Myocyte (in vitro differentiated cells): ENCODE measurements at regions not wholly inside any gene's neighbourhood (a gene's known extent, or its start where the extent isn't known, plus 50 kb on each side); places are given as distances from the start of the nearest gene placed in this dataset.
A peak's percentile ranks its signal among the peaks of the same experiment; 100 is the strongest.
"Not testable (repeated sequence)": the region's sequence is repeated elsewhere in the genome, so short reads cannot be mapped to it uniquely, and the experiment has no call there.

Experiments used
- DNase-seq: peaks from one replicate; pipeline ENCODE4 v3.0.0-alpha.2; 2012; ENCODE audit warnings: low read depth

DNA sequence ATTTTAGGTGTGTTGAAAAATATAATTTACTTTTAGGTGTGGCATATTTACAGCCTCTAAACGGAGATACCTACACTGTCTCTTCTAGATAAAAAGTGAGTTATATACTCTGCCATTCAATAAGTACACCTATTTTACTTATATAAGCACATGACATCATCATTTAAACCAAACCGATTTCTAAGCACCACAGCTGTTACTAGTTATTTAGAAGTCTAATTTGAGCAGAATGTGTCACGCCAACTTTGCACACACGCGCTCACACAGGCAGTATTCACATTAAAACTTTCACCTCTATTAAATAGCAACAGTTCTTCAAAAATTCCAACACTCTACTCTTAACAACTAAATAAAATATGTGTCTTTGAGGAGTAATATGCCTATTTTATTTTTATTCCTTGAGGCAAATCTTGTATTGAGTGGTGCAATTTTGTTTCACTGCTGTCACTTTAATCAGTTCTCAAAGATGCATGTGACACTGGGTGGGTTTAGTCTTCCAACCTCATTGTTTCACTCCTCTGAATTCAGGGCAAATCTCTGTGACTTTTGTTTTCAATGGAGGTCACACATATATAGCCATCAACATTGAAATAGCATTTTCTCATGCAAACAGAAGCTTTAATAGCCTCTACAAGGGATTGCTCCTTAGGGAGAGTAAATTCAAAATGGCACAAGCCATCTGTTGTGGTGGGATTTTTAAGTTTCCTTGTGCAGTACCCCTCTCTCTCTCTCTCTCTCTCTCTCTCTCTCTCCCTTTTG lies 721.0 kb downstream of the PLCL1 start:
- peak; percentile 5 for DNase-seq

DNA sequence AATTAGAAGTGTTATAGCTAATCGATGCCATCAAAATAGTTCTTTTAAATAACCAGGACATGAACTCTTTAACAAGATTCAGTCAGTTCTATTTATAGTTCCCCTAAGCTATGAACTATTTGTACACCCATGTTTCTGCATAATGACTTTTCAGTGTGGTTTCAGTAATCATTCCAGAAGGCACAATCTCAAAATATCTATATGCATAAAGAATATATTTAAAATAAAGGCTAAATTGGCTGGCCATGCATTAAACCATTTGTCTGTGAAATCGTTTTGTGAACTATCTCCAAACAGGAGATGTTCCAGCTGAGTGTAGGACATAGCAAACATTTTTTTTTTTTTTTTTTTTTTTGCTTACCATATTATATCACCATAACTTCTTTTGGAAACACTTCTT lies 719.3 kb downstream of the PLCL1 start:
- peak; percentile 2 for DNase-seq

DNA sequence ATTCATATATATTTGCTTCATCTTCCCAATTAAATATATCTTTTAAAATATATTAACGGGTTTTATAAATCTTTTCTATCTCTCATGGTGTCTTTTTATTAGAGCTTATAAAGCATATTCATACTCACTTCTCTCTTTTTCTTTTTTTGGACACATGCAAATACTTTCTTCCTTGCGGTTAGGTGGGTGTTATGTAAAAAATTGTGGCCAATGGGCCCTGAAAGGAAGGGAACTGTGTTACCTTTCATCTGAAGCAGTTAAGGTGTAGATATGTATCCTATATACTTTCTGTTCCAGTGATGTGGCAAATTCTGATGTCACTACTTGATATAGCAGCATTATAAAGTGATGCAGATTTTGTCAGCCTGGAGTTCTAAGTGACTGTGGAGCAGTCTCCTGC lies 714.5 kb downstream of the PLCL1 start:
- no peak for DNase-seq

- DNase-seq = no peak
Observed at GRCh38 chr2:198517976-198518375, 713.6 kb downstream of the PLCL1 start.

GRCh38 chr2:198508610-198509009 lies 704.2 kb downstream of the PLCL1 start:
- DNase-seq = not testable (repeated sequence)

GRCh38 chr2:198499539-198499938 lies 695.1 kb downstream of the PLCL1 start:
- DNase-seq = peak; percentile 89

DNA sequence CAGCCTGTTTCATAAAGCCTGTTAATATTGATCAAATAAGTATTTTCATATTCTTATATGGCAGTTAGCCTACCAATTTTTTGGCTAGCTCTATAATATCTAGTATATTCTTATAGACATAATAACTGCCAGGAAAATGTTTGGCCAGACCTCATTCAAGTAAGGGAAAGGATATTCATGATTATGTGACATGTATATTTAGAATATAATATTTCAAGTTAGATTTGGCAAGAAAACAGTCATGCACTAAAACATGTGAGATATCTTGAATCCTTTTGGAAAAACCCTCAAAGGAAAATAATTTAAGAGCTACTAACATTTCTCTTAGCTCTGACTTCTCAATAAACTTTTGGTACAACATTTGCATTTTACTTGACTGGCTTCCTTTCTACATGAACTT lies 694.1 kb downstream of the PLCL1 start:
- DNase-seq = no peak

DNA sequence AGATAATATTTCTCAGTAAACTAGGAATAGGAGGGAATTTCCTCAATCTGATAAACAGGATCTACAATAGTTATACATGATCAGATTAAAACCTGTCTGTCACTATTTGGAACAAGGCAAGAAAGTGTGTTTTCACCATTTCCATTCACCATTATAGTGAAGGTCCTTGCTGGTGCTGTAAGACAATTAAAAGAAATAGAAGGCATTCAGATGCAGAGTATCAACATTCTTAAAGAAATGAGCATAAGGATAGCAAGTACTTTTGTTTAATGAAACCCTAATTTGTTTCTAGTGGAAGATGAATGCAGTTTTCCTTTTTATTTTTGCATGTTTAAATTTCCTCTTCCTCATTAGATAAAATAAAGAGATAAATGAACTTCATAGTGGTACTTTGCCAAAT lies 693.7 kb downstream of the PLCL1 start:
- DNase-seq = no peak

DNA sequence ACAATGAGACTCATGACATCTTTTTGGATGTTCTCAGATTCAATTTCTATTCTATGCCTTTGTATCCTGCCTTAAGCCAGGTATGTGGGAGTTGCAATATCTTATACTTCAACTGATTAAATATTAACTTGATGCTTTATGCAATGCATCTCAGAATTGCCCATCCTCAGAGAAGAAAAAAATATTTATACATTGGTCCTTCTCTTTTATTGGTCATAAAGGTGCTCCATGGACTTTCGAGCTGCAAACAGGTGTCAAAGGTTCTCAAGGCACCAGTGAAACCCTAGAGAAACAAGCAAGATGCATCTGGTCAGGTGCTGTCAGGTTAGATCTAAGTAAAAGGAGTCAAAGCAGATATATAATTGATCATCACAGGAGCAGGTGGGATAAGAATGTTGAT lies 690.5 kb downstream of the PLCL1 start:
- DNase-seq = no peak

- no peak for DNase-seq
Observed at GRCh38 chr2:198490748-198491147, 686.4 kb downstream of the PLCL1 start.

- no peak for DNase-seq
Observed at GRCh38 chr2:198488964-198489363, 684.6 kb downstream of the PLCL1 start.

GRCh38 chr2:198483051-198483450 lies 678.7 kb downstream of the PLCL1 start:
- DNase-seq = no peak

DNA sequence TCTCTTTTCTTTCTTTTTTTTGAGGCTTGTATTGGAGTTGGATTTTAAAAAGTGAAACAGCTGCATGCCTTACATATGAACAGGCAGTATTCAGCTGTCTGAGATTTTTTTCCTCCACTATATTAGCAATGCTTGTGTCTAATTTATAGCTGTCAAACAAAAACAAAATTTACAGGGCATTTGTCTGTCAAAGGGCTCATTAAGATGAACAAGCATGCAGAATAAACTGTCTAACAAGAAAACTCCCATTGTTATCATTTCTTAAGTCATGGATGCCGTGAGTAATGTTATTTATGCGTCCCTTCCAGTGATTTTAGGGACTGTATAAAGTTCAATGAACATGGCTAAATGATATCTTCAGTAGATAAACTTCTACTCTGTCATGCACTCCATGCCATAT lies 674.7 kb downstream of the PLCL1 start:
- DNase-seq = no peak

GRCh38 chr2:198478361-198478760 lies 674.0 kb downstream of the PLCL1 start:
- no peak for DNase-seq

DNA sequence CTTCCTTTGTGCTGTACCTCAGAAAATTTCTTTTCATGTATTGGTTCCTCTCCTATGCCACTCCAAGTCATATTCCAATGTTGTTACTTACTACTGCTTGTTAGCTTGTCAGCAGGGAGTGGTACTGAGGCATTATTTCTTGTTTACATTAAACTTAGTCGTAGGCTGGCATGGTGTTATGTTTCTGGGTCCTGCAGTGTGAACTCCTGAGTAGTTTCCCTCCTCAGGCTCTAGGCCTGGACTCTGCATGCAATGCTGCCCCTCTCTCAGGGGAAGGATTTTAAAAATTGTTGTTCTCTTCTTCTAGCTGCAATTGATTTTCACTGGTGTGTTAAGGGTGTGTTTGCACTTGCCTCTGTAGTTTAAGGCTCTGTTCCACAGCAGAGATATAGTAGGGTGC lies 671.6 kb downstream of the PLCL1 start:
- no peak for DNase-seq

- no peak for DNase-seq
Observed at GRCh38 chr2:198471291-198471690, 666.9 kb downstream of the PLCL1 start.

GRCh38 chr2:198468136-198468535 lies 663.7 kb downstream of the PLCL1 start:
- no peak for DNase-seq

GRCh38 chr2:198465970-198466369 lies 661.6 kb downstream of the PLCL1 start:
- DNase-seq = no peak

DNA sequence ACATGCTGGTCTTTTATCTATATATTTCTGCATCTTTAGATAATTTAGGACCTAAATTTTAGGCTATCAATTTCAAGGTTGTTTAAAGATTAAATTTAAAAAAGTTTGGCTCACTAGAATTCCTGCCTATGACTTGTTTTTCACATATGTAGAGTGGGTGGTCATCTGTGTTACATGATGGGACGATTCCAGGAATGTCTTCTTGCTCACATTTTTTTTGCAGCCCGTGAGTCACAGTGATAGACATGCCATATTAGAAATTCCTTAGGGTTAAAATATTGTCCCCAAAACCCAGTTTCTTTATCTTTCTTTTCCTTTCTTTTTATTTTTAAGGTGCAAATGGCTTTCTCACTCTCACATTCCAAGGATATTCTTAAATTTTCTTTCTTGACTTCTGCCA lies 652.0 kb downstream of the PLCL1 start:
- DNase-seq = no peak

GRCh38 chr2:198453866-198454265 lies 649.5 kb downstream of the PLCL1 start:
- no peak for DNase-seq

- no peak for DNase-seq
Observed at GRCh38 chr2:198452327-198452726, 647.9 kb downstream of the PLCL1 start.

DNA sequence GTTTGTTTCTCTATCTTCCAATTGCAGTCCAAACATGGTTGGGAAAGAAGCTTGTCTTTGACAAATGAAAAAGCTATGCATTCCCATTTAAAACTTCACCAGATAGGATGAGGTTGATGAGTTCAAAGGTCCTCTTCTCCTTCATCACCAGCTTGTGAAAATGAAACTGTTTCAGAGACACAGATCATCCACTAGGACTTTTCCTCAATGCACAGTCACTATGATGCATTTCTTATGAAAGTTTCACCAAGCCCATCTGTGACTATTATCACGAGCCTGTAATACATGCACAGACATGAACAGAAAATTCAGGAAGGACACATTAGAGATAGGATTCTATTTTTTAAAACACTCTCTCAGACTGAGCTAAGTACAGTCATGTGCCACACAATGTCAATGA lies 644.4 kb downstream of the PLCL1 start:
- no peak for DNase-seq

GRCh38 chr2:198444800-198445287 lies 640.5 kb downstream of the PLCL1 start:
- DNase-seq = no peak
